Stimulated activated CD4-positive, alpha-beta T cell treated with anti-CD3 and anti-CD28 coated beads, Interleukin-1b, Interleukin-23, amount 100 ng/mL, for 48 hours (primary cell): ENCODE measurements at regions not wholly inside any gene's neighbourhood (a gene's known extent, or its start where the extent isn't known, plus 50 kb on each side); places are given as distances from the start of the nearest gene placed in this dataset.

ENCODE experiments used
- DNase-seq: peaks from one replicate; pipeline ENCODE4 v3.0.0-alpha.2; 2020

DNA sequence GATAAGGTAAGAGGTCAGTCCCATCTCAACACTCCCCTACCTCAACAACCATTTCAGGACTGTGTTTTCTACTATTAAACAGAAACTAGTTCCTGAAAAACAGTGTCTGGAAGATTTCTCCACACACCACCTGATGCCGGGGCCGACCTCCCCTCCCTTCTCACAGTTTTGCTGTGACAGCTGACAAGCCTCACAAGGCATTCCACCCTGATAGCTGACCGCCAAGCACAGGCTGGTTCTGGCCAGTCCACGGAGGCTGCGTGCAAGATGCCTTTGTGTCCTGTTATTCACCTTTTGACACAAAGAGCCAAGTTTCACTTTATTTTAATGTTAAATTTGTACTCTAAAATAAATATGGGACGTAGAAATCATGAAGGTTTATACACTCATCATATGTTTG lies 758.6 kb downstream of the PDHA2 start:
- no peak for DNase-seq

DNA sequence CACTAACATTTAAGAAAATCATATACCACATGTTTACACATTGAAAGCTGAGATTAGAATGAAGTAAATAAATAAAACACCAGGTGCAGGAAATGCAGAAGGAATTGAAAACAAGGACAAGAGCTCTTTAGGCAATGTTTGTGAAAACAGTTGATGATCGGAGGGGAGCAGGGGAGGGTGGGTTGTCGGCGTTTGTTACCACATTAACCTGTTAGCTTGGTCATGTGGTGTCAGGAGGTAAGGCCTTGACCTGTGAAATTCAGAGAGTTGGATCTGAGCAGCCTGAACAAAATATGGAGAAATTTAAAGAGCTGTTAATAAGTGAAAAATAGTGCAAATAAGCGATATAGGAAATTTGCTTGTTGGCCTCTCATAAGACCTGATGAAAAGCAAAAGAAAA lies 759.9 kb downstream of the PDHA2 start:
- DNase-seq = no peak

DNA sequence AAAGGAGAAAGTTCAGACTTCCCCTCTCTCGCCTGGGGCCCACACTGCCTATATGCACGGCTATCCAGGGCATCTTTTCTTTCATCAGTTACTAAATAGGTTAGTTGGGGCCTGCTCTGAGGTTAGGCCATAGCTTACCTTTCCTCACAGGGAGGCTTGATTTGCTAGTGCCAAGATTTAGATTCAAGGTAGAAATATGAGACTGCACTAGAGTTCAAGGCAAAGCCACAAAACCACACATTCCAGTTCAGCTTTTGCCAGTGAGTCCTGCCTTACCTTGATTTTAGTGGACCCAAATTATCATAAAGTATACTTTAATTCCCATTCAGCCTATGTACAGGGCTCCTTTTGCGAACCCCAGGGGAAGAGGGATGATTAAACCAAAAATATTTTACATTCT lies 762.8 kb downstream of the PDHA2 start:
- no peak for DNase-seq

DNA sequence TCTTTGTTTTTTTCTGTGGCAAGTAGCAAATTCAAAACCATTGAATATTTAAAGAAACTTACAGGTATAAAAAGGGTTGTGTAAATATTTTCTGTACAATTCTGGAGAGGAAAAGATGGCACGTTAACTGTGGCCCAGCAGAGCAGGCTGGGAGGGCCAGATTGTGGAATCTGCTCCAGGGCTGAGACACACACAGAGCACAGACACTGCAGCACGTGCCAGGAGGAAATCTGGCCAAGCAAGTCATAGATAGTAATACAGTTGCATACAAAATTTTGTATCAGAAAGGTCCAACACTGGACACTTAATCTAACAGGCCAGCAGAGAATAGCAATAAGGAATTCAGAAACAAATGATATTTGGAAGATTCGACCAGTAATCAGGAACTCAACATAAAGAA lies 763.7 kb downstream of the PDHA2 start:
- no peak for DNase-seq

DNA sequence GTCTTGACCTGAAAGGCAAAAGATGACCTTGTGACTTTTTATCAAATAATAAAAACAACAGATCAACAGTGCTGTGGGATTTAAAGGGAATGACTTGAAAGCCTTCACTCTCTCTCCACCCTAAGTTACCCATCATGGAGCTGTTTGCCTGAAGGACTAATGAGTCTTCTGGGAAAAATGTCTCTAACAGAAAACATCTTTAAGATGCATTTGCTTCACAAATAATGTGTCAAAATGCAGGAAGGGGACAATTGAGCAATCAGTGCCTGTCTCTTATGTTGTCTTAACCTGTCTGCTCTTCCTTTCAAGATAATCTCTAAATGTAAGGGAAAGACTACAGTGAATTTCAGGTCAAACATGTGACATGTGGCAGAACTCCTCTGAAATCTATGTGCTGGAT lies 766.6 kb downstream of the PDHA2 start:
- no peak for DNase-seq

DNA sequence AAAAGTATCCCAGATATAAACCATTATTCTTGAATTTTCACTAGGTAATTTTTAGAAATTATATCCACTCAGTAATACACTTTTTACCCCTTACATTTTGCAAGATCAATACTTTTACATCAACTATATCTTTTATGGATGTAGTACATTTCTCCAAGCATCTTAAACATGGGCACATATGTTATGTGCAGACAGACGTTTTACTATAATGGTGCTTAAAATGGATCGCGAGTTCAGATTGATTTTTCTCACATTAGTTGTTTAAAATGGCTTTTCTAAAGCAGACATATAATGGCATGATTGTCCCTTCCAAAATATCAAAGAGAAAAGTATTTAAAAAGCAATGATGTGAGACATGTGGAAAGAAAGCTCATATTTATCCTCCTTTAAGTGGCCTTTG lies 786.1 kb downstream of the PDHA2 start:
- no peak for DNase-seq

DNA sequence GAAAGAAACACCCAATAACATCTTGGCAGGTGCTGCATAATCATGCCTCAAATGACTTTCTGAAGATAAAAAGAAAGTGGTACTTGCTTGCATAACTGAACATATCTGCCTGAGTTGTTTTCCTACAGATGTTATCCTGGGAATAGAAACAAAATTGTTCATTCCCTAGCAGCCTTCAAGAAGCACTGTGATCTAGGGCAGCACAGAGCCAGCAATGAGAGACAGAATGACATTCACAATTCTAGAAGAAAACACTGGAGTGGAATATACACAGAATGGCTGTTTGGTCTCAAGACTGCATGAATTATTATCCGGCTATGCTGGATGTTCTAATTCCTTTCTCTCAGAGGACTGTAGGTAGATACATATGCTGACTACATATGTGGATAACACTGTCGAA lies 790.9 kb downstream of the PDHA2 start:
- DNase-seq = no peak

DNA sequence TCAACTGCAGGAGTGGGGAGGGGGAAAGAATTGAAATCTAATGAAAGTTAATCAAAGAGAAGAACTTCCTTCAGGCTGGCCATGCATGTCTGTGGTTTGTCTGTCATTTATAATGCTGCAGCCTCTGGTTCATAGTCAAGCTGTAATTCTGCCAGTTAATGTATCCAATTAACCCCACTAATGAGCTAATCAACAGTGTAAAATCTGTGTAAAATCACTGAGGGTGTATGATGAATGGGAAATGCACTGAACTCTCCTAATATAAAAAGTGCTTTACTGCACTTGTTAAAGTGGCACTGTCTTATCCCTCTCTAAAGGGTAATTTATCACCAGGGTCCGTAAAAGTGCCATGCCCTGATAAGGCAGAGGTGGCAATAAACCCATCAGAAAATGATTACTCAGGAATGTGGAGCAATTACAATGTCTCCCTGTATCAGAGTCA lies 798.1 kb downstream of the PDHA2 start:
- no peak for DNase-seq

DNA sequence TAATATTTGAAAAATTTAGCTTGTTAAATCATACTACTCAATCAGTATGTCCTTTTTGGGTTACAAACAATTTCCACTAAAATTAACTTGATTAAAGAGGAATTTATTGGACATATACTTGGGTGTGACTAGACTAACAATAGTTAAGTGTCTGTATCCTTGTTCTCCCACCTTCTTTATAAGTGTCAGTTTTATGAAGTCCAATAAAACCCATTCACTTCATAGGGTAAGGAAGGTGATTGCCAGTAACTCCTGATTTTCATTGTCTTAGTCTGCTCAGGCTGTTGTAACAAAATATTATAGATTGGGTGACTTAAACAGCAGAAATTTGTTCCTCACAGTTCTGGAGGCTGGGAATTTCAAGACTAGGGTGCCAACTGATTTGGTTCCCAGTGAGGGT lies 800.0 kb downstream of the PDHA2 start:
- no peak for DNase-seq

DNA sequence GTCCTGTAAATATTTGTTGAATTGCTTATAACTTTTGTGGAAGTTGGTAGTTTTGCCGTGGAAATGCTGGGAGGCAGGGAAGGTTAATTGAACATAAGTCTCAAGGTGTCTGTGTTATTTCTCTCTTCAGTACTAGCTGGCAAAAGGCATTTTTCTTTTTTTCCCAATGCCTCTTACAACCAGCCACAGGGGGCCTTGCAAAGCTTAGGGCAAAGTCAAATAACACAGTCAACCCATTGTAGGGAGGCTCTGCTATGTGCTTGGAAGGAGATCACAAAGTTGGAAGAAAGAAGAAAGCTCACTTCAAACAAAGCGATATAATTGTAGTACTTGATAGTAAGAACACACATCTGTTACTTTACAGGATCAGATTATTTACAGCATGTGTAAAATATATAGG lies 802.6 kb downstream of the PDHA2 start:
- DNase-seq = no peak

DNA sequence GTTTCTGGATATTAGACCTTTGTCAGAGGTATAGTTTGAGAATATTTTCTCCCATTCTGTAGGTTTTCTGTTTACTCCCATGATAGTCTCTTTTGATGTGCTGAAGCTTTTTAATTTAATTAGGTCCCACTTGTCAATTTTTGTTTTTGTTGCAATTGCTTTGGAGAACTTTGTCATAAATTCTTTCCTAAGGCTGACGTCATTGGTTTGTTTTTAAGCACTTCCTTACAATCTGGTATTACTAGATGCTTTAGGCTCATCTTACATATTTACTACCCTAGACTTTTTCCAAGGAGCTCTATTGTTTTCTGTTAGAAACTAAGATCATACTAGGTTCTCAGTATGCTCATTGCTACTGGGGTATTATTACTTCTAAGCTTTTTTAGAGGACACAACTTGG lies 806.3 kb downstream of the PDHA2 start:
- DNase-seq = no peak

DNA sequence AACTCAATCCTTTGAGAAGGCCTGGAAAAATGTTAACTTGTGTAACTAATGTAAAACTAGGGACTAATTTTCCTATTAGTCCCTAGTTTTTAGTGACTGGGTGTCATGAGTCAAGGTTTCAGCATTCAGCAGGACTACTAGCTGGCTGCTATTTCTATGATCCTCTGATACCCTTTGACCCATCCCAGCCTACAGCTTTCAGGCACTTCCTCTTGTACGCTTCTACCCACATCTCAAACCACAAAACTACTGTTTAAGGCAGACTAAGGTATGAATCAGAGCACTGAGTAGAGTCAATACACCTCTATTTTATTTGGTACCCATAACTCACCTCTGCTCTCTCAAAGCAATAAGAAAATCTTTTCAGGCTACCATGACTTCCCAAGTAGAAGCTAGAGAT lies 809.6 kb downstream of the PDHA2 start:
- DNase-seq = no peak

DNA sequence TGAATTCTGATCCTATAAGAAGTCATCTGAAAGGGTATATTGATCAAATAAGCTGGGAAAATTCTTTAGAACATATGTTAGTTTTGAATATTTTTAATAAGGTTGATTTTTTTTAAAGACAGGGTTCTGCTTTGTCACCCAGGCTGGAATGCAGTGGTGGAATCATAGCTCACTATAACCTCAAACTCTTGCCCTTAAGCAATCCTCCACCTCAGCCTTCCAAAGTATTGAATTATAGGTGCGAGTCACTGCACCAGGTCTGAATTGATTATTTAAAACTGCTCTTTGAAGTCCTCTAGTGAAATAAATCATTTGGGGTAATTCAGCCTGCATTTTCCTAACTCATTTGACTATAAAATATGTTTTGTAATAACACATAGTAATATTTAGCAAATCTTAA lies 812.3 kb downstream of the PDHA2 start:
- DNase-seq = no peak

DNA sequence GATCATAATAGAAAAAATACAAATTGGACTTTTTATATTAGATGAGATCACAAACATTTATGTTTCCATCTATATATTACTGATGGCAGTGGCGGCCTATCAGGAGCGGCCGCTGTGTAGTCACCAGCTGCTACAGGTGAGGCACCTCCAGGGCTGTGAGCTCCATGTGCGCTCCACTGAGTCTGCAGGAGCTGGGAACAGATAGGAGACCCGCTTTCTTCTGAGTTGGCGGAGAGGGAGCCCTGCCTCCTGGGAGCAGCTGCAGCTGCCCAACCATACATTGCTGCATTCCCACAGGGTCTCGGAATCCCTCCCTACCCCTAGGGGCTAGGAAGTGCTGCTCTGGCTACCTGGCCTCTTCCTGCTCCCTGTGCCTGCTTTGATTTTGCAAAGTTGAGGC lies 812.9 kb downstream of the PDHA2 start:
- DNase-seq = no peak

DNA sequence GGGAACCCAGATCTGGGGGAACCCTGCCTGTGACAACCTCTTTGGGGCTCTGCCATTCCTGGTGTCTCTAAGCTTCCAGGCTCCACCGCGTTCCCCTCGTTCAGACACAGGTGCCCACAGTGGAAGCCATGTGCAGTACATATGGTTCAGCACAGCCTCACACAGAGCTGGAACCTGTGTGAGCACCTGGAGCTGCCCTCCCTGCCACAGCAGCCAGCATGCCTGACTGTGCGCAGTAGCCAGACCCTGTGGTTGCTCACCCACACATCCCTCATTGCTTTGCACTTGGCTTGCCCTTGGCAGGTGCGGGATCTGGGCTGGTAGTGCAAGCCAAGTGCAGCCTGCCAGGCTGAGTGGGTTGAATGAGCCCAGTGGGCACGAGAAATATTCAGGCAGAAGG lies 814.2 kb downstream of the PDHA2 start:
- DNase-seq = no peak

DNA sequence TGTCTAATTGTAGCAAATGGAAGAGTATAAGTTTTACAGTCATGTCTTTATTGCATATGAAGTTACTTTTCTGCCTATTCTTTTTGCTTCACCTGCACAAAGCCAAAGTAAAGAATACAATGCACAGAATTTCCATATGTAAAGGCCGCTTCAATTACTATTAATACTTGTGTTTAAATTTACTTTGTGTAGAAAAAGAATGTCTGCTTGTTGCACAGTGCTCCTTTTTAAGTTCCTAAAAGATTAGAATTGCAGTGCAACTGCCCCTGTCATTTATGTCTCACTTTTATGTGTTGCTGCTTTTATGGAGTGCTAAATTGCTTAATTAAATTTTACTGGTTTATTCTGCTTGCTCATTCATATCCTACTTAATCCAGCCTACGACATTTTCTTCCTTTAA lies 830.5 kb downstream of the PDHA2 start:
- no peak for DNase-seq

DNA sequence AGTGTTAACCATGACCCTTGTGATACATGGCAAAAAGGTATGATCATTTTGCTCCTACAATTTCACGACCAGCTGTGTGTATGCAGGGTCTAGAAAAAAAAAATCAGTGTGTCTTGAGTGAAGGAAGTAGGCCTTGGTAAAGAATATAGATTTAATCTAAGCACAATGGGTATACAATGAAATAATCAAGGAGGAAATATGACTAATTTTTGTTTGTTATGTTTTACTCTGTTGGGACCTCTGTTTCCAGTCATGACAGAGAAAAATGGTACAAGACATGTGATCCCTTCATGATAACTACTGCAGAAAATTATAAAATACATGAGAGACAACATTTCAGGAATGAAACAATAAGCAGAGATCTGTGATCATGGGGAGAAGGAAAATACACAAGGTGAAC lies 835.5 kb downstream of the PDHA2 start:
- no peak for DNase-seq

DNA sequence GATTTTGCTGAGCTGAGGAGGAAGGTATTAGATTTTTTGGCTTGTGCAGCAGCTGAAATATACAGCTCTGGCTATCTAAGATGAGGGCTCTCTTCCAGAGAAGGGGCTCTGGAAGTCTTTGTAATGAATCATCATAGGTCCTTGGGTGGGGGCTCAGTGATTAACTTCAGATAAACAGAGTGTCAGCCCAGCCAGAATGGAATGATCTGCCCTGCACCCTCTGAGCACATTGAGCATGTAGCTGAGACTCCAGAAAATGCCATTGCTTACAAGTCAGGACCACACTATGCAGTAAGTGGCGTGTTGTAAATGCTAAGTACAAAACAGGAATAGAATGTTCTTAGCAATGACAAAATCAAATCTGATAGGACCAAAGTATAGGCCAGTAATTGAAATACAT lies 836.0 kb downstream of the PDHA2 start:
- DNase-seq = no peak

DNA sequence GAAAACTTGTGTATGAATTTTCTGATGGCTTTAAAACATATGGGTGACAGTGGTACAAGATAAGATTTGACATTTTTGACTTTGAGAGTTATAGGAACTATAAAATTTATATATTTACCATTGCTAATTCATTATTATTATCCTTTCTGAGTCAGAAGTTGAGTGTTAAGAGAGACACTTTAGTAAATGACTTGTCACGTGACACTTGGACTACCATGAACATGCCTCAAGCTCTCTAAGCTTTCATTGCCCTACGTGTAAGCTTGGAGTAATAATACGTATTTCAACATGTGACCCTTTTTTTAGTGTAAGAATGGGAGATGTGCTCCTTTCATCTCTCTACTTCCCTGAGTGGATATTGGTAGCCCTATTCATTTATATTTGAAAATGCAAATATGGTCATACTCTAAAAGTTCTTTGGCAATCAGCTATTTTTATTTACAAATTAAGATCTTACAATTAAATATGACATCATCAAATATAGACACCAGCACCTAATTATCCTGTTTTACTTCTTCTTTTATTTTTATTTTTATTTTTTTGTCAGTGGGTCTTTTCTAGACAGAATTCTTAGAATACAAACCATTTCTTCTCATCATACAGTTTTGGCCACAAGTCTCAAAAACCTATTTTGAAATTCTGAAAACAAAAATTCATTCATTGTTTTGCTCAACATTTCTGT lies 837.0 kb downstream of the PDHA2 start:
- DNase-seq = no peak

DNA sequence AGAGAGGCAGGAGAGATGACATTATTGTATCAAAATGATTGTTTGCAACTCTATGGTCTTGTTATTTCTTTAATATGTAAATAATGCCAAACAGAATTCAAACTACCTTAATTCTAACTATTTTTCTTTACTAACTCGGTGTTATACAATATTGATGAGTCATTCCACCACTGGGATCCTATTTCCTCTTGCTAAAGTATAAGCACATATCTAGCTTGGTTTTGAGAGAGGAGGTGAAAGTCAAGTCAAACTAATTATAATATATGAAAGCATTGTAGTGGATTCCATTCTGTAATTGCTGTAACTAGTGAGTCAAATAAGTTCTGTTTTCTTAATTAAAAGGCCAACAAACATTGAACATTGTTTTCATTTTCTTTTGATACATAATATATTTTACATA lies 837.6 kb downstream of the PDHA2 start:
- no peak for DNase-seq

DNA sequence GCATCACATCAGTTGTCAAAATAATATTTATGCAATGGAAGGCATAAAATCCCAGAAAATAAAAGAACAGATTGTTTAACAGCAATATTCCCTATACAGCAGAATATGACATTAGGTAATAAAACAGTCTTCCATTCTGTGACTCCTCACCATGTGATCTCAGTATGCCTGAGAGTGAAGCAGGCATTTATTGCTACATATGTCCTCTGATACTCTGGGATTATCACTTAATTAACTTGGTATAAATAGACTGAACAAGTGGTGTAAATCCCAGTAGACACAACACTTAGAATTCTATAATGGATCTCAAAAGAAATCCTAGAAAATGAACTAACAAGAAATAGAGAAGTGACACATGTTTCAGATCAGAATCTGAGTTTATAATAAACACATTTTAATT lies 841.3 kb downstream of the PDHA2 start:
- no peak for DNase-seq

DNA sequence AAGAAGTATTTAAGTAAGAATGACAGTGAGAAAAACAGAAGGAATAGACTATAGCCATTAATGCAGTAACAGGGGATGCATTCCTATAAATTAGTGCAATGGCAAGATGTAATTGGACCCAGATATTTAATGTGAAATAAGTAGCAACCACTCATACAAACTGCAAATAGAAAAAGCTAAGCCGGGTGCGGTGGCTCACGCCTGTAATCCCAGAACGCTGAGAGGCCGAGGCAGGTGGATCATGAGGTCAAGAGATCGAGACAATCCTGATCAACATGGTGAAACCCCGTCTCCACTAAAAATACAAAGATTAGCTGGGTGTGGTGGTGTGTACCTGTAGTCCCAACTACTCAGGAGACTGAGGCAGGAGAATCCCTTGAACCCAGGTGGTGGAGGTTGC lies 845.8 kb downstream of the PDHA2 start:
- no peak for DNase-seq

DNA sequence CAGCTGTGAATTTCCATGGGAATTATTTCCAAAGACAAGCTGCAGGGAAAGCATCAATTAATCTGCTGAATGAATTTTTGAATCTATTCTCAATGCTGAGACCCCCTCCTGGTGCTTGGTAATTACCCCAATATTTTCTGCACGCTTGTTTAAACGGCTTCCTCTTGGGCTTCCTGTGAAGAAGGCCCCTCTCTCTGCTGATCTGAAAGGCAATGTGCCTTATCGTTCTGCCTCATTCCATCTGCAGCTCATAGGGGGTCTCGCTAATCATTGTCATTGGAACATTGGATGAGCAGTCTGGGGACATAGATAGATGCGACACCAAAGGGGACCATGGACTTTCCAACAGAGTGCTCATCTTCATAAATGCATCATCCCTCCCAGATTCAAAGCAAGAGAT lies 851.6 kb downstream of the PDHA2 start:
- no peak for DNase-seq

DNA sequence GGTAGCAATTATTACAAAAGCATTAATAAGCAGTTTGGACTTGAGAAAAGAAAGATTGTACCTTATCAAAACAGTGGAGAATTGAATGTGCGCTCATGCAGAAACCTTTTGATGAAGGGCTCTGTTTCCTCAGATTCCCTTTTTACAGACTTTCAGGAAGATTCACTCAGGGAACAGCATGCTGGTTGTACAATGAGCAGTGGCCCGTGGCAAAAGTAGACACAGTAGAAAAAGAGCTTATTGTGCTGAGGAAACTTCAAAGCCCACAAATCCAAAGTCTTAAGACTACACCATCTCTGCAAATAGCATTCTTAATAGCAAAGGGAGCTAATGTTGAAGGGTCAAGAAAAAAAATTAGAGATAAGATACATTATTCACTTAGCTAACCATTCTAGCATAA lies 858.9 kb downstream of the PDHA2 start:
- no peak for DNase-seq

DNA sequence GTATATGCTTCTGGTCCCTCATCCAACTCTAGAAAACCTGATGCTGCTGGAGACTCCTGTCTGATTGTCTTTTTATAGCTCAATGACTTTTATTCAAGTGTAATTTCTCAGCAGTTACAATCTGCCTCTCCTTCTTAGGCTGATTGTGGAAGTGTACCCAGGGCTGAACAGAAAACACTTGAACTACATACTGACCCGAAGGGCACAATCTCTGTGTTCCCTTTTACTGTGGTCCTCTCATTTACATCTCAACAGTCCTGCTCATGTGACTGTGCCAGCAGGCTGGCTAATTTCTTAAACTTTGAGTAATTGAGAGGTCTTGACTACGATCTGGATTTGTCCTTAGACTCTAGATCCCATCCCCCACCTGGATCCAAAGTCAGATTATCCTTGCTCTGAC lies 863.4 kb downstream of the PDHA2 start:
- DNase-seq = no peak

DNA sequence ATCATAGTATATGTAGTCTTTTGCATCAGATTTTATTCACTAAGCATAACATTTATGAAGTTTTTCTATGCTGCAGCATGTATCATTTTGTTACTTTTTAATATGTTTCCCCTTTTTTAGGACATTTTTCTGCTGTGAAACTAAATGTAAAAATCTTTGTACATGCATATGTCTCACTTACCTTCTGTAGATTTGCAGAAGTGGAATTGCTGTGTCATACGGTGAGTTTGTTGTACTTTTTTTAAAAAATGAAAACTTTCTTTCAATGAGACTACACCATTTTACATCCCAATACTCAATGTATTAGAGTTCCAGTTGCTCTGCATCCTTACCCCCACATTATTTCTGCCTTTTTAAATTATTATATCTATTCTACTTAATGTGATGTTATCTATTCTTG lies 868.9 kb downstream of the PDHA2 start:
- DNase-seq = no peak
